Superior temporal gyrus (tissue), 1 donor: ENCODE measurements at regions not wholly inside any gene's neighbourhood (a gene's known extent, or its start where the extent isn't known, plus 50 kb on each side); places are given as distances from the start of the nearest gene placed in this dataset.

Experiments
- DNase-seq: peaks from one replicate; pipeline ENCODE4 v3.0.0-alpha.2; 2016; ENCODE audit errors: extremely low spot score

GRCh38 chr5:143664623-143665022 is 147.3 kb upstream of the HMHB1 start:
- DNase-seq: no peak

DNA sequence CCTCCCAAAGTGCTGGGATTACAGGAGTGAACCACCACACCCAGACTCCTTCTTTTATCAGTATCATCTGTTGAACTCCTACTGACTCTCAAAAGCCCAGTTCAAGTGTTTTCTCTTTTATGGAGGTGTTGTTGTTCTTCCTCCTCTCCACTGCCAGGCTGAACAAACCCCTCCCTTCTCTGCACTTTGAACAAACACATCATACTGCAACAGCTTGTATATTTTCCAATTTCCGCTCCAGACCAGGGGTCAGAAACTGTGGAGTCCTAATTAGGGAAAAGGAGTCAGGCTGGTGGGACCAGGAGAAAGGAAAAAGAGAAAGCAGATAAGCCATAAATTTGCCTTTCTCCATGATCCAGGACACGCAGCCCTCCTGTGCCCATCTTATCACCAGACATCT is 148.1 kb upstream of the HMHB1 start:
- no peak for DNase-seq

DNA sequence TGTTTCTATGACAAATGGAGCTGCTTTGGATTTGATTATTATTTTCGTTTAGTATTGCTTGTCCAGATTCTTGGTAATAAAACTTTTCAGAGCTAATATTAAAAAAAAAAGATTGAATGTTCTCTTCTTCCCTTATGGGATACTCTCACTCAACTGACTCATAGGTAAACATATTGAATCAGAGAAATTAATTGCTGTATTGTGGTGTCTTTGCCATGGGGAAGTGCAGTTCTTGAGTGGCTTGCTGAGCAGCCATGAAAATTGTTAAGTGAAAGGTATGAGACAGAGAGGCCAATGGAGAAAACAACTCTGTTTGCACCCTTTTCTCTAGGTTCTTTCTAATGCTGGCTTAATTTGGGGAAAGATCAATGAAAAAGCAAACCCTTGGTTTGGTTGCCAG is 149.9 kb upstream of the HMHB1 start:
- no peak for DNase-seq

DNA sequence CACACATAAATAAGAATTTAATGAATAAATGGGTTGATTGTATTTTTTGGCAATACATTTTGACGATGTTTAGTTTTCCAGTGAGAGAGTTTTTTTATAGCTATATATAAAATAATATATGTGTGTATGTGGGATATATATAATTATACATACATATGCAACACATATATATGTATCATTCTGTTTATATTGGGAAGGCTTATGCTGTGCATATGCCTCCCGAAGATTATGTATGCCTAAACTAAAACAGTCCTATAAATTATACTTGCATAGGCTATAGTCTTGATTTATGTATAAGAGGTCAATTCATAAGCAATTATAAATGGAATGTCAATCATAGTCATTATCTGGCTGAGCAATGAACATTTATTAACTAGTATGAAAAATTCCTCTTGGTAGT is 151.3 kb upstream of the HMHB1 start:
- no peak for DNase-seq

DNA sequence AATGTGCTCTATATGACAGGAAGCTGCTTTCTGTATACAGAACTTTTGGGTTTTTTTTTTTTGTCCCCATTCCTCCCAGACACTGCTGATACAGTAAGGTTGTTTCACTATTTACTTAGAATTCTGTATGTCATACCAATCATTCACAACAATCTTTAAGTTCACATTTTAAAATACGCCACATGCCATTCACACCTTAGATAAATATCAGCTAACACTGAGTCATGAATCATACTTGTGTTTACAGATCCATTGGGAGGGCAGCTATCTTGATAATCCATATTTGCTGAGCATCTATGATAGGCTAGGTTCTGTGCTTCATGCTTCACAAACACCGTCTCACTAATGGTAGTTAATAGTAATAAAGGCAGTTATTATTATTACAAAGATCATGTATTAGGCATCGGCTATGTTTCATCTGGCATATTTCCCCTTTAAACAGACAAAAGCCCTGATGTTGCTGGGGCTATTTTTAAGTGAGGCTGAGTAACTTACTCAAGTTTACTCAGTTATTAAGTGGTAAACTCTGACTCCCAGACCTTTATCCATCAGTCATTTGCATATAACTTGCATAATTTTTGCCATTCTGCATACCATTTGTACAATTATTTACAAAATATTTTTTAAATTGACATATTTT is 152.2 kb upstream of the HMHB1 start:
- no peak for DNase-seq

DNA sequence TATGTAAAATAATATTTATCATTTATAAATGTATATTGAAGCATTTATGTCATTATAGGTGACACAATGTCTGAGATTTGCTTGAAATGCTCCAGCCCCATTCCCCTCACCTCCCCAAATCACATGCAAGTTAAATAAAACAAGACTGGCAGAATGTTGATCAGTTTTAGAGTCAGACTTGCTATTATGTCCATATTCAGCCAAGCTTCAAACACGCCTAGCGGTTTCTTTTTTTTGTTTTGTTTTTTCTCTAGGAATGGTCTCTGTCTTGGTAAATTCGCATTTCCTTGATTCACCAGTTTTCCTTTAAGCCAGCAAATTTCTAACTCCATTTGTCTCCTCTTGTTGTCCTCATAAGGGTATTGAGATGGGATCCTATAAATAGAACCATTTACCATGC is 153.0 kb upstream of the HMHB1 start:
- DNase-seq: no peak

DNA sequence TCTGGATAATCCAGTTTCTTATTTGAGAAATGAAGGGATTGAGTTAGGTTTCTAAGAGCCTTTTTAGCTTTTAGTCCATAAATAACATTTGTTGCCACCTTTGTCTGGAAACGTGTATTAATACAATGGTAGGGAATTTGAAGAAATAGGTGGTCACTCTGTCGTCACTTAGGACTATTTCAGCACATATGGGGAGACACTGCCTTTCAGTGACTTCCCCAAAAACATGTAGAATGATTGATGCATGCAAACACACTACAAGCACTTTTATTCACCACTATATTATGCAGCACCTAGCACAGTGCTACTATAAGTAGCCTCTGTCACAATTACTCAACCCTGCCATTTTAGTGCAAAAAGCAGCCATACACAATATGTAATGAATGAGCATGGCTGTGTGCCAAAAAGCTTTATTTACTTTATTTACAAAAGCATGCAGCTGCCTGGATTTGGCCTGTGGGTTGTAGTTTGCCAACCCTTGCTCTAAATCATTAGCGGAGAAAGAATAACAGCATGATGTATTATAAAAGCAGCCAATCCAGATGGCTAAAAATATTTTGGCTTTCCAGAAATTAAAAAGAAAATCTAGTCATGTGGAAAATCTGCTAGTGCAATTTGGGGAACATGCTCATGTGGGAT is 154.2 kb upstream of the HMHB1 start:
- DNase-seq: peak; percentile 43

DNA sequence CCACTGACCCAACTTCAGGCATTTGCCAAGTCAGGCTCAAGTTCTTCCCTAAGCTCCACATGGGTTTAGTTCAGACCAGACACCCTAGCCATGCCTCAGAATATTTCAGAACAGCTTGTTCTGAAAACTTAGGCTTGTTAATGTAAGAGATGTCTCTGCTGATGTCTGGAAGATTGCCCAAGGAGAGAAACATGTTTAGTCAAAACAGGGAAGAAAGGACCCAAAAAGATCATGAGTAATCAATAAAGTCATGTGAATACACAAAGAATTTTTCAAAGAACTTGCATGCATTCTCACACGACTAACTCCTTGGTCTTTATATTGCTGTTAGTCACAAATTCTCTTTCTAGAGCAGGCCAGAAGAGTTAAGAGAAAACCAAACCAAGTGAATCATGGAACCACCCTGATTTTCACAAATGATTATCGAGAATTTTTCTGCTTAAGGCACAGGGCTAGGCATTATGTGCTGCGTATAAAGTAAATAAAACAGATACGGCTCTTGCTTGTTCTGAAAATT is 158.1 kb upstream of the HMHB1 start:
- no peak for DNase-seq

GRCh38 chr5:143653256-143653655 is 158.7 kb upstream of the HMHB1 start:
- no peak for DNase-seq

DNA sequence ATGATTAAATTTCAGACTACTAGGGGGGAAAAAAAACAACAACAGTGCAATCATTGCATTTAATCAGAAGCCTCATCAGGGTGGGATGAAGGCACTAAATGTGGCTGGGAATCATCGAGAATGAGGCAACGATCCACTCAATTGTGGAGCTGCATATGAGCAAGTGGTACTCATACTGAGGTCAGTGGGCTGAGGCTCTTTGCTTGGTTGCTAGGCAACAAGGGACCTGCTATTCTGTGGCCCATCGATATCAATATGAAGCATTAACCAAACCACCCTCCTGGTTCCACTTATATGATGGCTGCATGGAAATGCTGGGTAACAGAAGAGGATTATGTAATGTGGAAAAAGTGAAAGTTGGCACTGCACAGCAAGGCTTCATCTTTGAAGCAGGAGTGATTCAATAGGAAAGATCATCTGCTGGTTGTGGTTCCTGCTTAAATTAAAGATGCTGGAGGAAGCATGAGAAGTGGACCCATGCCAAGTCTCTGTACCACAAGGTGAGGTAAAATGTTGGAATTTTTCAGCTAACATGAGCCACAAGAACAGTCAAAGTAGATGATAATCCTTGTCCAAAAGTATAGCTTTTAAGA is 159.8 kb upstream of the HMHB1 start:
- peak; percentile 63 for DNase-seq

- DNase-seq: peak; percentile 42
Measured at GRCh38 chr5:143649937-143650621, 161.9 kb upstream of the HMHB1 start.

DNA sequence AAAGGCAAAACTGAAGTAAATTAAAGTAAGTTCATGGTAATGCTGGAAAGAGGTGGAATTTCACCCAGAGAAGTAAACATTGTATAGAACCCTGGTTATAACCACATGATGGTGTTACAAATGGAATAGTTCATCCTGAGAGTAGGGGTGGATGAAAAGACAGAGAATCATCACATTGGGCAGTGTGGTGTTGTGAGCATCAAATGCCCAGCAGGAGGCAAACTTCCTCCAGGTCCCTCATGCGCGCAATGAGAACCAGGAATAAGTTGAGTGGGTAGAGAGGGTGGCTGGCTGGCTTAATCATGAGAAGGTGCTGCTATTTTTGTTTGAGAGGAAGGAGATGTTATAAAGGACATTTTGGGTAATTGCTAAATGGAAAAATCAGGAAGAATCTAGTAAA is 163.3 kb upstream of the HMHB1 start:
- DNase-seq: no peak

DNA sequence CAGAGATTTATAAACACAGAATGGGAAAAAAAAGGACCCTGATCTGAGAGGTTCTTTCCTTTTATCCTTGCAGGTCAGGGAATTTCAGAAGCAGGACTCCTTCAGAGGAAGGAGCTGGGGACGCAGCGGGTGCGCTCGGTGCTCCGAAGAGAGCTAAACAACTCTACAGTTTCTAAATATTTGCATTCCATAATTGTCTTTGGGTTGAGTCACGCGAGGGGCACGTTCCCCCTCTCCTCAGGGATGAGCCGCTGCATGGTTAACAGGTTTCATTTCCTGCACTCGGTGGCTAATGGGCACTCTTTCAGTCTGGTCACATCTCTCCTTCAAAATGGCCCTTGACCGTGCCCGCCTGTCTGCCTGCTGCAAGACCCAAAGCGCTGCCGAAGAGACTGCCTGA is 165.0 kb upstream of the HMHB1 start:
- no peak for DNase-seq

DNA sequence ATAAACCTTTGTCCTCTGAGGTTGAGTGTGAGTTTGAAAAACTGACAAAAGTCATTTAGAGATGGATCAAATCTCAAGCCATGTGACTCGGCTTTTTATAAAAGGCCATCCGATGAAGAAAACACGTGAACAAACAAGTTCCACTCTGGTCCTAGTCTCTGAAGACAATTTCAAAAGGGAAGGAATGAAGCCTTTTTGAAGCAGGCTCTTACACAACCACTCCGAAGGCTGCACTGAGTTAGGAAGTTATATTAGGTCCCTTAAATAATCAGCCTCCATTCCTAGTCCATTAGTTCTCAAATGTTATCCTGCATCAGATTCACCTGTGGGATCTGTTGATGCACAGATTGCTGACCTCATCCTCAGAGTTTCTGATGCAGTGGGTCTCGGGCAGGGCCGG is 166.6 kb upstream of the HMHB1 start:
- no peak for DNase-seq

DNA sequence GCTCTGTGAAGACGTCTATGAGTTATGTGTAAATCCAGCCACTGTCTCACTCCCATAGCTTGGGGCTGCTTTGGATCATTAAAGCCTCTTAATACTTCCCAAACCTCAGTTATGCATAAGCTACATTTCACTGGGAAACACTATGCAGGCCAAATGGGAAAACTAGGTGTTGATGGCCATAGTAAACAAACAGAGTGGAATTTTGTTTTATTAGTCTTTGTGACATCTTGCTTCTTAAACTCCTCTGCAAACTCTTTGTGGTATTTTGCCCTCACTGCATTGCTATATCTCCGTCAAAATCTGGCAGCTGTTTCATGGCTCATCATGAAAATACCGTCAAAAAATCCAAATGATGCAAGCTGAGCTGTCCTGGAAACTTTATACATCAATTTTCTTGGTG is 167.2 kb upstream of the HMHB1 start:
- DNase-seq: no peak

DNA sequence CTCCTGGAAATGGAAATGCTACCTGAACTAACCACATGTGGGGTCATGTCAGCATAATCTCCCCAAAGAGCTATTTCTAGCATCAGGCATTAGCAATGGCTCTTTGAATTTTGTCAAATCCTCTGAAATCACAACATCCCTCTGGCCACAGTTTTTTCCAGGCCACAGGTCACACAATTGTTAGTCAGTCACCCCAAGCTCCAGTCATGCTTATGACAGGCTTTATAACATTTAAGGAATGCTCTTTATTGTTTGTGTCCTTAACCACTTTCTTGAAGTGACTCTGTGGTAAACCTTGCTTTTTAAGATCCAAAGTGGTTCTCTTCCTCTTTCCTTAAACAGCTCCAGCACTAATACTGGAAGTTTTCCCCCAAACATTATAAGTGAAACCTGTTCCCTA is 169.2 kb upstream of the HMHB1 start:
- DNase-seq: no peak

- DNase-seq: no peak
Measured at GRCh38 chr5:143641549-143642355, 170.2 kb upstream of the HMHB1 start.

GRCh38 chr5:143638654-143639053 is 173.3 kb upstream of the HMHB1 start:
- DNase-seq: no peak

- no peak for DNase-seq
Measured at GRCh38 chr5:143636931-143637528, 174.9 kb upstream of the HMHB1 start.

- DNase-seq: no peak
Measured at GRCh38 chr5:143635888-143636287, 176.1 kb upstream of the HMHB1 start.

- no peak for DNase-seq
Measured at GRCh38 chr5:143635146-143635752, 176.7 kb upstream of the HMHB1 start.
